GM23248 (cell line): ENCODE measurements at regions not wholly inside any gene's neighbourhood (a gene's known extent, or its start where the extent isn't known, plus 50 kb on each side); places are given as distances from the start of the nearest gene placed in this dataset.

Experiments
- EZH2 ChIP-seq: fragments of 200-600 bp; sonication (generic); IDR thresholded peaks from 2 replicates; pipeline ENCODE4 v1.6.1; 2018; ENCODE audit warnings: antibody characterized with exemption, mild to moderate bottlenecking; ENCODE audit not compliant: insufficient read depth, poor library complexity, severe bottlenecking
- EZH2phosphoT487 ChIP-seq: fragments of 200-600 bp; sonication (generic); IDR thresholded peaks from 2 replicates; pipeline ENCODE4 v1.6.1; 2018; ENCODE audit warnings: antibody characterized with exemption, moderate library complexity, mild to moderate bottlenecking, low read depth; ENCODE audit not compliant: insufficient read depth

DNA sequence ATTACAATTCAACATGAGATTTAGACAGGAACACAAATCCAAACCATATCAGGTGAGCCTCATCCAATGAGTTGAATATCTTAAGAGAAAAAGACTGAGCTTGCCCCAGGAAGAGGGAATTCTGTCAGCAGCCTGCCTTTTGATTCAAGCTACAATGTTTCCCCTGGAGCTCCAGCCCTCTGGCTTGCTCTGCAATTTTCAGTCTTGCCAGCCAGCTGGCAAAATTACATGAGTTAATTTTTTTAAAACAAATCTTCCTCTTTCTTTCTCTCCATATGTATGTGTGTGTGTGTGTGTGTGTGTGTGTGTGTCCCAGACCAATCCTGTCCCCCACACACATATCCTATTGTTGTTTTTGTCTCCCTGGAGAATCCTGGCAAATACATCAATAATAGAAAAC lies 313.2 kb downstream of the CDH10 start:
- no peak for TF ChIP-seq EZH2
- TF ChIP-seq EZH2phosphoT487 = no peak
